Activated CD4-positive, alpha-beta memory T cell treated with anti-CD3 and anti-CD28 coated beads, Interleukin-2, amount 10 ng/mL, durations not matched to agents 7 days and 5 days (primary cell): ENCODE measurements at regions not wholly inside any gene's neighbourhood (a gene's known extent, or its start where the extent isn't known, plus 50 kb on each side); places are given as distances from the start of the nearest gene placed in this dataset.

Experiments
- CTCF ChIA-PET: fragments of 350-600 bp; sonication (Branson Sonifier 250); formaldehyde crosslinking; loops from one replicate; lab custom pipeline; 2021; ENCODE audit warnings: antibody characterized with exemption, inconsistent platforms; lab: Charles Lee
- POLR2A ChIA-PET: fragments of 350-600 bp; sonication (Branson Sonifier 250); formaldehyde crosslinking; loops from one replicate; lab custom pipeline; 2021; ENCODE audit warnings: antibody characterized with exemption; lab: Charles Lee
- DNase-seq: peaks from one replicate; pipeline ENCODE4 v3.0.0-alpha.2; 2020
- H3K27ac Mint-ChIP-seq: one replicate; pipeline ENCODE4 v1.8.0; 2021; ENCODE audit warnings: mild to moderate bottlenecking, mixed read lengths
- H3K27me3 Mint-ChIP-seq: one replicate; pipeline ENCODE4 v1.8.0; 2021; ENCODE audit warnings: mixed read lengths
- H3K36me3 Mint-ChIP-seq: one replicate; pipeline ENCODE4 v1.8.0; 2021; ENCODE audit warnings: low read depth, mixed read lengths
- H3K4me1 Mint-ChIP-seq: one replicate; pipeline ENCODE4 v1.8.0; 2021; ENCODE audit warnings: mixed read lengths
- H3K4me3 Mint-ChIP-seq: one replicate; pipeline ENCODE4 v1.8.0; 2021; ENCODE audit warnings: mild to moderate bottlenecking, mixed read lengths
- H3K9me3 Mint-ChIP-seq: one replicate; pipeline ENCODE4 v1.8.0; 2021; ENCODE audit warnings: mixed read lengths

- Mint-ChIP-seq H3K4me1 (no peaks in the 10 kb centered on the region), H3K9me3 (no peaks in the 10 kb centered on the region), H3K36me3 (no peaks in the 10 kb centered on the region), H3K27ac (no peak overlapping the region), H3K4me3 (no peak overlapping the region), H3K27me3 (no peaks in the 10 kb centered on the region)
- no peak for DNase-seq
- POLR2A ChIA-PET: interaction anchor here (0.6 kb wide), 1 partner anchor 137 kb away, joined by 3 read pairs; no protein-coding TSS in a partner anchor
- CTCF ChIA-PET: no interaction called here
These were observed 124.1 kb downstream of the DISP1 start for GRCh38 chr1:222938986-222939385.

- Mint-ChIP-seq H3K27ac (no peak overlapping the region), H3K4me1 (no peaks in the 10 kb centered on the region), H3K27me3 (no peaks in the 10 kb centered on the region), H3K4me3 (no peak overlapping the region), H3K9me3 (no peaks in the 10 kb centered on the region), H3K36me3 (no peaks in the 10 kb centered on the region)
- ChIA-PET POLR2A (no interaction called here), CTCF (no interaction called here)
- no peak for DNase-seq
These were observed 125.3 kb downstream of the DISP1 start for GRCh38 chr1:222940095-222940494.

- Mint-ChIP-seq H3K9me3 (no peaks in the 10 kb centered on the region), H3K4me3 (no peak overlapping the region), H3K27me3 (no peaks in the 10 kb centered on the region), H3K27ac (no peak overlapping the region), H3K4me1 (no peaks in the 10 kb centered on the region), H3K36me3 (no peaks in the 10 kb centered on the region)
- ChIA-PET CTCF (no interaction called here), POLR2A (no interaction called here)
- no peak for DNase-seq
These were observed 126.1 kb downstream of the DISP1 start for GRCh38 chr1:222940906-222941305.

- DNase-seq: no peak
- no peak overlapping the region for H3K4me3 Mint-ChIP-seq
- H3K36me3 Mint-ChIP-seq: no peaks in the 10 kb centered on the region
- no peak overlapping the region for H3K27ac Mint-ChIP-seq
- no peaks in the 10 kb centered on the region for H3K9me3 Mint-ChIP-seq
- no peaks in the 10 kb centered on the region for H3K27me3 Mint-ChIP-seq
- ChIA-PET POLR2A (no interaction called here), CTCF (no interaction called here)
- H3K4me1 Mint-ChIP-seq: no peaks in the 10 kb centered on the region
These were observed 126.6 kb downstream of the DISP1 start for GRCh38 chr1:222941425-222941824.

- H3K27ac Mint-ChIP-seq: no peak overlapping the region
- POLR2A ChIA-PET: no interaction called here
- CTCF ChIA-PET: no interaction called here
- no peak for DNase-seq
- H3K36me3 Mint-ChIP-seq: no peaks in the 10 kb centered on the region
- no peak overlapping the region for H3K4me3 Mint-ChIP-seq
- no peaks in the 10 kb centered on the region for H3K27me3 Mint-ChIP-seq
- H3K9me3 Mint-ChIP-seq: no peaks in the 10 kb centered on the region
- H3K4me1 Mint-ChIP-seq: no peaks in the 10 kb centered on the region
These were observed 131.6 kb downstream of the DISP1 start for GRCh38 chr1:222946436-222946835.

GRCh38 chr1:222948079-222948478 is 133.2 kb downstream of the DISP1 start:
- Mint-ChIP-seq H3K4me3 (no peak overlapping the region), H3K9me3 (no peaks in the 10 kb centered on the region), H3K27ac (no peak overlapping the region), H3K27me3 (no peaks in the 10 kb centered on the region), H3K36me3 (no peaks in the 10 kb centered on the region), H3K4me1 (no peaks in the 10 kb centered on the region)
- POLR2A ChIA-PET: no interaction called here
- no peak for DNase-seq
- CTCF ChIA-PET: no interaction called here

GRCh38 chr1:222950892-222951291 is 136.1 kb downstream of the DISP1 start:
- Mint-ChIP-seq H3K36me3 (no peaks in the 10 kb centered on the region), H3K9me3 (no peaks in the 10 kb centered on the region), H3K27ac (no peak overlapping the region), H3K4me1 (no peaks in the 10 kb centered on the region), H3K27me3 (no peaks in the 10 kb centered on the region), H3K4me3 (no peak overlapping the region)
- CTCF ChIA-PET: no interaction called here
- POLR2A ChIA-PET: no interaction called here
- DNase-seq: no peak

GRCh38 chr1:222953585-222953984 is 138.7 kb downstream of the DISP1 start:
- no peaks in the 10 kb centered on the region for H3K36me3 Mint-ChIP-seq
- DNase-seq: no peak
- H3K27me3 Mint-ChIP-seq: no peaks in the 10 kb centered on the region
- H3K4me3 Mint-ChIP-seq: no peak overlapping the region
- ChIA-PET POLR2A (no interaction called here), CTCF (no interaction called here)
- H3K27ac Mint-ChIP-seq: no peak overlapping the region
- no peaks in the 10 kb centered on the region for H3K4me1 Mint-ChIP-seq
- H3K9me3 Mint-ChIP-seq: no peaks in the 10 kb centered on the region

- Mint-ChIP-seq H3K27me3 (no peaks in the 10 kb centered on the region), H3K36me3 (no peaks in the 10 kb centered on the region), H3K4me1 (no peaks in the 10 kb centered on the region), H3K9me3 (no peaks in the 10 kb centered on the region), H3K4me3 (no peak overlapping the region), H3K27ac (no peak overlapping the region)
- no peak for DNase-seq
- ChIA-PET POLR2A (no interaction called here), CTCF (no interaction called here)
These were observed 141.1 kb downstream of the DISP1 start for GRCh38 chr1:222955964-222956363.

- Mint-ChIP-seq H3K9me3 (no peaks in the 10 kb centered on the region), H3K27ac (no peak overlapping the region), H3K27me3 (no peaks in the 10 kb centered on the region), H3K4me1 (no peaks in the 10 kb centered on the region), H3K36me3 (no peaks in the 10 kb centered on the region), H3K4me3 (no peak overlapping the region)
- ChIA-PET CTCF (no interaction called here), POLR2A (no interaction called here)
- DNase-seq: no peak
These were observed 141.8 kb downstream of the DISP1 start for GRCh38 chr1:222956601-222957000.

GRCh38 chr1:222967466-222968240 is 152.8 kb downstream of the DISP1 start:
- no peak overlapping the region for H3K4me3 Mint-ChIP-seq
- ChIA-PET POLR2A (no interaction called here), CTCF (interaction anchor here (1.2 kb wide), 1 partner anchor 166 kb away, joined by 3 read pairs; no protein-coding TSS in a partner anchor)
- H3K4me1 Mint-ChIP-seq: no peaks in the 10 kb centered on the region
- H3K27ac Mint-ChIP-seq: no peak overlapping the region
- DNase-seq: no peak
- H3K9me3 Mint-ChIP-seq: no peaks in the 10 kb centered on the region
- no peaks in the 10 kb centered on the region for H3K36me3 Mint-ChIP-seq
- no peaks in the 10 kb centered on the region for H3K27me3 Mint-ChIP-seq

GRCh38 chr1:222970040-222970439 is 155.2 kb downstream of the DISP1 start:
- H3K27ac Mint-ChIP-seq: no peak overlapping the region
- no peaks in the 10 kb centered on the region for H3K27me3 Mint-ChIP-seq
- peaks cover 7% of the 10 kb centered on the region for H3K4me1 Mint-ChIP-seq
- H3K9me3 Mint-ChIP-seq: no peaks in the 10 kb centered on the region
- CTCF ChIA-PET: no interaction called here
- H3K4me3 Mint-ChIP-seq: no peak overlapping the region
- POLR2A ChIA-PET: no interaction called here
- DNase-seq: no peak
- H3K36me3 Mint-ChIP-seq: no peaks in the 10 kb centered on the region

GRCh38 chr1:222970711-222971110 is 155.9 kb downstream of the DISP1 start:
- CTCF ChIA-PET: no interaction called here
- Mint-ChIP-seq H3K4me1 (peaks cover 7% of the 10 kb centered on the region), H3K36me3 (no peaks in the 10 kb centered on the region), H3K27ac (no peak overlapping the region), H3K27me3 (no peaks in the 10 kb centered on the region), H3K9me3 (no peaks in the 10 kb centered on the region), H3K4me3 (no peak overlapping the region)
- POLR2A ChIA-PET: no interaction called here
- DNase-seq: no peak

GRCh38 chr1:222971146-222971545 is 156.3 kb downstream of the DISP1 start:
- no peaks in the 10 kb centered on the region for H3K36me3 Mint-ChIP-seq
- CTCF ChIA-PET: no interaction called here
- DNase-seq: no peak
- POLR2A ChIA-PET: no interaction called here
- H3K27ac Mint-ChIP-seq: no peak overlapping the region
- H3K4me1 Mint-ChIP-seq: peaks cover 7% of the 10 kb centered on the region
- no peak overlapping the region for H3K4me3 Mint-ChIP-seq
- H3K9me3 Mint-ChIP-seq: no peaks in the 10 kb centered on the region
- H3K27me3 Mint-ChIP-seq: no peaks in the 10 kb centered on the region
